ENCODE measurements at regions not wholly inside any gene's neighbourhood (a gene's known extent, or its start where the extent isn't known, plus 50 kb on each side); places are given as distances from the start of the nearest gene placed in this dataset.

GRCh38 chr22:23385678-23386631 is 194.1 kb downstream of the IGLL1 start:
- ChIA-PET CTCF (ENCODE audit: unreplicated experiment) (no interaction called here), POLR2A (interaction anchor here (0.5 kb wide), 1 partner anchor 212 kb away, joined by 3 read pairs; no protein-coding TSS in a partner anchor)
- Histone ChIP-seq H3K4me3 (ENCODE audit: low read depth, low read length, poor library complexity, severe bottlenecking) (no peak overlapping the region), H3K27ac (ENCODE audit: low read depth, low read length, poor library complexity, severe bottlenecking) (no peak overlapping the region), H3K9me3 (ENCODE audit: low read length) (no peaks in the 10 kb centered on the region), H3K4me2 (ENCODE audit: low read length) (no peak overlapping the region), H3K79me2 (ENCODE audit: insufficient read depth, low read depth, low read length) (no peaks in the 10 kb centered on the region), H3K36me3 (ENCODE audit: insufficient read depth, low read length) (no peaks in the 10 kb centered on the region), H4K20me1 (ENCODE audit: insufficient read depth, low read length) (no peaks in the 10 kb centered on the region), H3K4me1 (ENCODE audit: insufficient read depth, low read length, poor library complexity, severe bottlenecking) (no peaks in the 10 kb centered on the region), H2AFZ (ENCODE audit: low read length) (no peak overlapping the region), H3K9me2 (ENCODE audit: insufficient read depth, low read length) (no peaks in the 10 kb centered on the region)
- no TSS peak for BruUV-seq (replicated peaks)
- DNase-seq (ENCODE audit: low spot score) = peak; percentile 75
- TF ChIP-seq CTCF (conservative IDR thresholded peaks at IDR 0.05; ENCODE audit: low read length) (peak; percentile 89), EZH2phosphoT487 (IDR thresholded peaks at IDR 0.05; ENCODE audit: borderline replicate concordance, low read depth, low read length) (no peak)
- intact Hi-C loops (cut with micrococcal nuclease; ENCODE audit: unreplicated experiment) = loop anchor here (2.0 to 10.0 kb wide), 3 partner anchors 71 to 431 kb away; no protein-coding TSS in a partner anchor

- H3K9me2 ChIP-seq (ENCODE audit: insufficient read depth, low read length) = no peaks in the 10 kb centered on the region
- intact Hi-C loops (cut with micrococcal nuclease; ENCODE audit: unreplicated experiment) = loop anchor here (5.0 to 10.0 kb wide), 2 partner anchors 258 to 430 kb away; no protein-coding TSS in a partner anchor
- H3K4me1 ChIP-seq (ENCODE audit: insufficient read depth, low read length, poor library complexity, severe bottlenecking) = no peaks in the 10 kb centered on the region
- POLR2A ChIA-PET = no interaction called here
- H2AFZ ChIP-seq (ENCODE audit: low read length) = no peak overlapping the region
- CTCF ChIA-PET (ENCODE audit: unreplicated experiment) = no interaction called here
- no peak overlapping the region for H3K4me3 ChIP-seq (ENCODE audit: low read depth, low read length, poor library complexity, severe bottlenecking)
- H3K9me3 ChIP-seq (ENCODE audit: low read length) = no peaks in the 10 kb centered on the region
- H3K36me3 ChIP-seq (ENCODE audit: insufficient read depth, low read length) = no peaks in the 10 kb centered on the region
- H3K4me2 ChIP-seq (ENCODE audit: low read length) = no peak overlapping the region
- no peaks in the 10 kb centered on the region for H3K79me2 ChIP-seq (ENCODE audit: insufficient read depth, low read depth, low read length)
- no peak for DNase-seq (ENCODE audit: low spot score)
- TF ChIP-seq EZH2phosphoT487 (IDR thresholded peaks at IDR 0.05; ENCODE audit: borderline replicate concordance, low read depth, low read length) = no peak
- no peak for TF ChIP-seq CTCF (conservative IDR thresholded peaks at IDR 0.05; ENCODE audit: low read length)
- BruUV-seq (replicated peaks) = no TSS peak
- no peak overlapping the region for H3K27ac ChIP-seq (ENCODE audit: low read depth, low read length, poor library complexity, severe bottlenecking)
- H4K20me1 ChIP-seq (ENCODE audit: insufficient read depth, low read length) = no peaks in the 10 kb centered on the region
Measured at GRCh38 chr22:23384923-23385677, 195.0 kb downstream of the IGLL1 start.

Measured in OCI-LY7 (cell line).